ENCODE measurements at regions not wholly inside any gene's neighbourhood (a gene's known extent, or its start where the extent isn't known, plus 50 kb on each side); places are given as distances from the start of the nearest gene placed in this dataset.
"Not testable (repeated sequence)": the region's sequence is repeated elsewhere in the genome, so short reads cannot be mapped to it uniquely, and the experiment has no call there.

- Histone ChIP-seq H3K4me1 (ENCODE audit: control insufficient read depth in 2 of 2, insufficient read depth in 2 of 2, low read length in 2 of 2) (no peaks in the 10 kb centered on the region), H3K27me3 (ENCODE audit: control insufficient read depth in 2 of 2, insufficient read depth in 2 of 2, low read length in 2 of 2) (no peaks in the 10 kb centered on the region), H3K9me3 (ENCODE audit: control insufficient read depth in 2 of 2, low read length in 2 of 2) (no peaks in the 10 kb centered on the region), H3K4me3 (ENCODE audit: low read length in 2 of 2) (no peak overlapping the region), H3K9ac (ENCODE audit: low read depth in 1 of 2, low read length in 2 of 2) (no peak overlapping the region), H3K36me3 (ENCODE audit: control insufficient read depth in 2 of 2, insufficient read depth in 2 of 2, low read length in 2 of 2) (no peaks in the 10 kb centered on the region), H3K27ac (ENCODE audit: low read depth in 2 of 2, low read length in 2 of 2) (no peak overlapping the region)
These were observed 430.9 kb downstream of the BRD1 start for GRCh38 chr22:49396817-49397216.

DNA sequence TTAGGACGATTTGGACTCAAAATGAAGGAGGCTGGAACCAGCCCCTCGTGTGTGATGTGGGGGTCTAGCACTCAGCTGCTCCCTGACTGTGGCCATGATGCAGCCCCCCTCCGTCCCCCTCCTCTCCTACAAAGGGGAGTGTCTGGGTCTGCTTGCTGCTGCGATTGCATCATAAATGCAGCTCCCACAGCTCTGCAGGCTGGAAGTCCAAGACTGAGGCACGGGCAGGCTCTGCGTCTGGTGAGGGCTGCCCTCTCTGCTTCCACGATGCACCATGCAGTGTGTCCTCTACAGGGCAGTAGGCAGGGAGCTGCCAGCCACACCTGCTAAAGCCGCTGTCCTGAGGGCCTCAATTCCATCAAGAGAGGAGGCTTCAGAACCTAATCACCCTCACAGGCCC is 432.1 kb downstream of the BRD1 start:
- H3K36me3 ChIP-seq (ENCODE audit: control insufficient read depth in 2 of 2, insufficient read depth in 2 of 2, low read length in 2 of 2) = no peaks in the 10 kb centered on the region
- no peaks in the 10 kb centered on the region for H3K4me1 ChIP-seq (ENCODE audit: control insufficient read depth in 2 of 2, insufficient read depth in 2 of 2, low read length in 2 of 2)
- H3K4me3 ChIP-seq (ENCODE audit: low read length in 2 of 2) = no peak overlapping the region
- H3K9ac ChIP-seq (ENCODE audit: low read depth in 1 of 2, low read length in 2 of 2) = no peak overlapping the region
- H3K9me3 ChIP-seq (ENCODE audit: control insufficient read depth in 2 of 2, low read length in 2 of 2) = no peaks in the 10 kb centered on the region
- H3K27me3 ChIP-seq (ENCODE audit: control insufficient read depth in 2 of 2, insufficient read depth in 2 of 2, low read length in 2 of 2) = no peaks in the 10 kb centered on the region
- H3K27ac ChIP-seq (ENCODE audit: low read depth in 2 of 2, low read length in 2 of 2) = no peak overlapping the region

- not testable (repeated sequence) for H3K27ac ChIP-seq (ENCODE audit: low read depth in 2 of 2, low read length in 2 of 2); H3K27me3 ChIP-seq (ENCODE audit: control insufficient read depth in 2 of 2, insufficient read depth in 2 of 2, low read length in 2 of 2); H3K4me1 ChIP-seq (ENCODE audit: control insufficient read depth in 2 of 2, insufficient read depth in 2 of 2, low read length in 2 of 2); H3K36me3 ChIP-seq (ENCODE audit: control insufficient read depth in 2 of 2, insufficient read depth in 2 of 2, low read length in 2 of 2); H3K4me3 ChIP-seq (ENCODE audit: low read length in 2 of 2); H3K9me3 ChIP-seq (ENCODE audit: control insufficient read depth in 2 of 2, low read length in 2 of 2); H3K9ac ChIP-seq (ENCODE audit: low read depth in 1 of 2, low read length in 2 of 2)
These were observed 432.6 kb downstream of the BRD1 start for GRCh38 chr22:49395062-49395461.

- no peaks in the 10 kb centered on the region for H3K27me3 ChIP-seq (ENCODE audit: control insufficient read depth in 2 of 2, insufficient read depth in 2 of 2, low read length in 2 of 2)
- no peak overlapping the region for H3K9ac ChIP-seq (ENCODE audit: low read depth in 1 of 2, low read length in 2 of 2)
- no peaks in the 10 kb centered on the region for H3K9me3 ChIP-seq (ENCODE audit: control insufficient read depth in 2 of 2, low read length in 2 of 2)
- H3K27ac ChIP-seq (ENCODE audit: low read depth in 2 of 2, low read length in 2 of 2) = no peak overlapping the region
- no peaks in the 10 kb centered on the region for H3K4me1 ChIP-seq (ENCODE audit: control insufficient read depth in 2 of 2, insufficient read depth in 2 of 2, low read length in 2 of 2)
- H3K36me3 ChIP-seq (ENCODE audit: control insufficient read depth in 2 of 2, insufficient read depth in 2 of 2, low read length in 2 of 2) = no peaks in the 10 kb centered on the region
- no peak overlapping the region for H3K4me3 ChIP-seq (ENCODE audit: low read length in 2 of 2)
These were observed 433.4 kb downstream of the BRD1 start for GRCh38 chr22:49394116-49394785.

DNA sequence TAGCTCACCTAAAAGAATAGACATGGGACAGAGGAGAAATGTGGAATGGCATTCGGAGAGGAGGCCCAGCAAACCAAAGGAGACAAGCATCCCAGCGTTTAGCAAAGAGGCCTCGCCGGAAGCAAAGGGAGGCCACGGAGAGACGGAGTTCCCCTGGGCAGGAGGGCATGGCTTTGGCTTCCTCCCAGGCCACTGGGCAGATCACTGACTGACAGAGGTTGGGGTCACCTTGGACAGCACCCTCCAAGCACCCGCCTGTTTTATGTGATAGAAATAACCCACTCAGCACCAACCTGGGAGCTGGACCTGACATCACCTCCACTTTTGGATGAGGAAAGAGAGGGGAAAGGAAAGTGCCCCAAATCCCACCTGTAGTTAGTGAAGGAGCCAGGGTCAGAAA is 434.1 kb downstream of the BRD1 start:
- no peak overlapping the region for H3K27ac ChIP-seq (ENCODE audit: low read depth in 2 of 2, low read length in 2 of 2)
- no peaks in the 10 kb centered on the region for H3K4me1 ChIP-seq (ENCODE audit: control insufficient read depth in 2 of 2, insufficient read depth in 2 of 2, low read length in 2 of 2)
- H3K9me3 ChIP-seq (ENCODE audit: control insufficient read depth in 2 of 2, low read length in 2 of 2) = no peaks in the 10 kb centered on the region
- no peak overlapping the region for H3K9ac ChIP-seq (ENCODE audit: low read depth in 1 of 2, low read length in 2 of 2)
- H3K4me3 ChIP-seq (ENCODE audit: low read length in 2 of 2) = no peak overlapping the region
- no peaks in the 10 kb centered on the region for H3K27me3 ChIP-seq (ENCODE audit: control insufficient read depth in 2 of 2, insufficient read depth in 2 of 2, low read length in 2 of 2)
- no peaks in the 10 kb centered on the region for H3K36me3 ChIP-seq (ENCODE audit: control insufficient read depth in 2 of 2, insufficient read depth in 2 of 2, low read length in 2 of 2)

GRCh38 chr22:49392841-49393510 is 434.7 kb downstream of the BRD1 start:
- H3K4me1 ChIP-seq (ENCODE audit: control insufficient read depth in 2 of 2, insufficient read depth in 2 of 2, low read length in 2 of 2) = no peaks in the 10 kb centered on the region
- no peak overlapping the region for H3K9ac ChIP-seq (ENCODE audit: low read depth in 1 of 2, low read length in 2 of 2)
- no peak overlapping the region for H3K4me3 ChIP-seq (ENCODE audit: low read length in 2 of 2)
- H3K27ac ChIP-seq (ENCODE audit: low read depth in 2 of 2, low read length in 2 of 2) = no peak overlapping the region
- no peaks in the 10 kb centered on the region for H3K9me3 ChIP-seq (ENCODE audit: control insufficient read depth in 2 of 2, low read length in 2 of 2)
- no peaks in the 10 kb centered on the region for H3K36me3 ChIP-seq (ENCODE audit: control insufficient read depth in 2 of 2, insufficient read depth in 2 of 2, low read length in 2 of 2)
- no peaks in the 10 kb centered on the region for H3K27me3 ChIP-seq (ENCODE audit: control insufficient read depth in 2 of 2, insufficient read depth in 2 of 2, low read length in 2 of 2)

DNA sequence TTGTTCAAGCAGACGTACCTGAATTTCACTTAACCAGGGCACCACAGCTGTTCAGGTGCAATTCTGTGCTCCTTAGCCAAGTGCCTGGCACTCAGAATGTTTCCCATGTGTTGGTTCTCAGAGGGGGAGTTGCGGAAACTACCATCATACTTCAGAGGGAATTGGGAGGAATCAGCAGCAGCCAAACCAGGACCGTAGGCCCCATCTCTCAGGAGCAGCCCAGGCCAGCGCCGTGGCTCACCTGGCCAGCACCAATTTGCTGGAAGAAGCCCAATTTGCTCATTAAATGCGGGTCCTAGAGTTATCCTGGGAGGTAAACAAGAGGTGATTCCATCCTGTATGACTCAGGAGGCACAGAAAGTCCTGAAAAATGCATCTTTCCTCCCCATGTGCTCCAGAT is 435.4 kb downstream of the BRD1 start:
- no peak overlapping the region for H3K27ac ChIP-seq (ENCODE audit: low read depth in 2 of 2, low read length in 2 of 2)
- no peak overlapping the region for H3K4me3 ChIP-seq (ENCODE audit: low read length in 2 of 2)
- no peaks in the 10 kb centered on the region for H3K27me3 ChIP-seq (ENCODE audit: control insufficient read depth in 2 of 2, insufficient read depth in 2 of 2, low read length in 2 of 2)
- H3K9me3 ChIP-seq (ENCODE audit: control insufficient read depth in 2 of 2, low read length in 2 of 2) = no peaks in the 10 kb centered on the region
- H3K9ac ChIP-seq (ENCODE audit: low read depth in 1 of 2, low read length in 2 of 2) = no peak overlapping the region
- H3K4me1 ChIP-seq (ENCODE audit: control insufficient read depth in 2 of 2, insufficient read depth in 2 of 2, low read length in 2 of 2) = no peaks in the 10 kb centered on the region
- H3K36me3 ChIP-seq (ENCODE audit: control insufficient read depth in 2 of 2, insufficient read depth in 2 of 2, low read length in 2 of 2) = no peaks in the 10 kb centered on the region

DNA sequence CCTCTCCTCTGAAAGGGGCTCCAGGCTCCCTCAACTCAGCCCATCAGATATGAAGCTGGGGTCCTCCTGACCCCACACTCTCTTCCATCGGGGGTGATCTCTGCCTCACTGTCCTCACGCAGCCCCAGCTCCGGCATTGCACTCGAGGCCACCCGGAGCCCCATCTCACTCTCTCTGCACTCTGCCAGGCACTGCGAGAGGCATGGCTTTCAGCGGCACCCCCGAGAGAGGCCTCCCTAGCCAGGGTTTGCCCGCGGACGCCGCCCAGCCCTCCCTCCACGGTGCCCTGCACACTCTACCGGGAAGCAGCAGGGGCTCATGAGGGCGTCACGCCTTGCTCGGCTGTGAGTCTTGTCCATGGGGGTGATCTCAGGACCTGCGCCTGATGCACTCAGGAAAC is 436.2 kb downstream of the BRD1 start:
- Histone ChIP-seq H3K36me3 (ENCODE audit: control insufficient read depth in 2 of 2, insufficient read depth in 2 of 2, low read length in 2 of 2) (no peaks in the 10 kb centered on the region), H3K9me3 (ENCODE audit: control insufficient read depth in 2 of 2, low read length in 2 of 2) (no peaks in the 10 kb centered on the region), H3K27me3 (ENCODE audit: control insufficient read depth in 2 of 2, insufficient read depth in 2 of 2, low read length in 2 of 2) (no peaks in the 10 kb centered on the region), H3K27ac (ENCODE audit: low read depth in 2 of 2, low read length in 2 of 2) (no peak overlapping the region), H3K4me3 (ENCODE audit: low read length in 2 of 2) (no peak overlapping the region), H3K9ac (ENCODE audit: low read depth in 1 of 2, low read length in 2 of 2) (no peak overlapping the region), H3K4me1 (ENCODE audit: control insufficient read depth in 2 of 2, insufficient read depth in 2 of 2, low read length in 2 of 2) (no peaks in the 10 kb centered on the region)

- H3K9ac ChIP-seq (ENCODE audit: low read depth in 1 of 2, low read length in 2 of 2) = no peak overlapping the region
- H3K4me3 ChIP-seq (ENCODE audit: low read length in 2 of 2) = no peak overlapping the region
- no peaks in the 10 kb centered on the region for H3K27me3 ChIP-seq (ENCODE audit: control insufficient read depth in 2 of 2, insufficient read depth in 2 of 2, low read length in 2 of 2)
- no peaks in the 10 kb centered on the region for H3K36me3 ChIP-seq (ENCODE audit: control insufficient read depth in 2 of 2, insufficient read depth in 2 of 2, low read length in 2 of 2)
- H3K9me3 ChIP-seq (ENCODE audit: control insufficient read depth in 2 of 2, low read length in 2 of 2) = no peaks in the 10 kb centered on the region
- no peaks in the 10 kb centered on the region for H3K4me1 ChIP-seq (ENCODE audit: control insufficient read depth in 2 of 2, insufficient read depth in 2 of 2, low read length in 2 of 2)
- H3K27ac ChIP-seq (ENCODE audit: low read depth in 2 of 2, low read length in 2 of 2) = no peak overlapping the region
These were observed 436.7 kb downstream of the BRD1 start for GRCh38 chr22:49390954-49391353.

DNA sequence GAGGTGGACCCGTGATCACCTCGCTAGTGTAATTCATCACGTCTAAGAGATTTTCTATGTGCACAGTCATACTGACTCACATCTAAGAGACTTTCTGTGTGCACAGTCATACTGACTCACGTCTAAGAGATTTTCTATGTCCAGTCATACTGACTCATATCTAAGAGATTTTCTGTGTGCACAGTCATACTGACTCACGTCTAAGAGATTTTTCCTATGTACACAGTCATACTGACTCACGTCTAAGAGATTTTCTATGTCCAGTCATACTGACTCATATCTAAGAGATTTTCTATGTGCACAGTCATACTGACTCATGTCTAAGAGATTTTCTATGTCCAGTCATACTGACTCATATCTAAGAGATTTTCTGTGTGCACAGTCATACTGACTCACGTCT is 443.8 kb downstream of the BRD1 start:
- not testable (repeated sequence) for H3K9me3 ChIP-seq (ENCODE audit: control insufficient read depth in 2 of 2, low read length in 2 of 2); H3K4me3 ChIP-seq (ENCODE audit: low read length in 2 of 2); H3K27me3 ChIP-seq (ENCODE audit: control insufficient read depth in 2 of 2, insufficient read depth in 2 of 2, low read length in 2 of 2); H3K36me3 ChIP-seq (ENCODE audit: control insufficient read depth in 2 of 2, insufficient read depth in 2 of 2, low read length in 2 of 2); H3K9ac ChIP-seq (ENCODE audit: low read depth in 1 of 2, low read length in 2 of 2); H3K4me1 ChIP-seq (ENCODE audit: control insufficient read depth in 2 of 2, insufficient read depth in 2 of 2, low read length in 2 of 2); H3K27ac ChIP-seq (ENCODE audit: low read depth in 2 of 2, low read length in 2 of 2)

DNA sequence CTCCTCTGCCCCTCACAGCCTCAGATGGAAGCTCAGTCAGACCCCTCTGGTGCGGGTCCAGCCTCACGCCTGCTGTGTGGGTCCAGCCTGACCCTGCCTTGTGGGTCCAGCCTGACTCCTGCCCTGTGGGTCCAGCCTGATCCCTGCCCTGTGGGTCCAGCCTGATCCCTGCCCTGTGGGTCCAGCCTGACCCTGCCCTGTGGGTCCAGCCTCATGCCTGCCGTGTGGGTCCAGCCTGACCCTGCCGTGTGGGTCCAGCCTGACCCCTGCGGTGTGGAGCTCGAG is 445.3 kb downstream of the BRD1 start:
- H3K4me3 ChIP-seq (ENCODE audit: low read length in 2 of 2) = no peak overlapping the region
- H3K36me3 ChIP-seq (ENCODE audit: control insufficient read depth in 2 of 2, insufficient read depth in 2 of 2, low read length in 2 of 2) = no peaks in the 10 kb centered on the region
- H3K4me1 ChIP-seq (ENCODE audit: control insufficient read depth in 2 of 2, insufficient read depth in 2 of 2, low read length in 2 of 2) = no peaks in the 10 kb centered on the region
- H3K27me3 ChIP-seq (ENCODE audit: control insufficient read depth in 2 of 2, insufficient read depth in 2 of 2, low read length in 2 of 2) = peaks cover 0 to 2% of the 10 kb centered on the region in 2 donors
- H3K9ac ChIP-seq (ENCODE audit: low read depth in 1 of 2, low read length in 2 of 2) = no peak overlapping the region
- H3K27ac ChIP-seq (ENCODE audit: low read depth in 2 of 2, low read length in 2 of 2) = no peak overlapping the region
- no peaks in the 10 kb centered on the region for H3K9me3 ChIP-seq (ENCODE audit: control insufficient read depth in 2 of 2, low read length in 2 of 2)
